SK-N-MC (cell line): ENCODE measurements at regions not wholly inside any gene's neighbourhood (a gene's known extent, or its start where the extent isn't known, plus 50 kb on each side); places are given as distances from the start of the nearest gene placed in this dataset.

ENCODE experiments used
- EZH2 ChIP-seq: fragments of 200-600 bp; sonication (generic); IDR thresholded peaks from one replicate; pipeline ENCODE4 v1.6.1; 2017; ENCODE audit warnings: antibody characterized with exemption
- POLR2AphosphoS5 ChIP-seq: IDR thresholded peaks from 2 replicates; pipeline ENCODE4 v1.6.1; 2012; ENCODE audit warnings: mild to moderate bottlenecking, low read depth, low read length, borderline replicate concordance

DNA sequence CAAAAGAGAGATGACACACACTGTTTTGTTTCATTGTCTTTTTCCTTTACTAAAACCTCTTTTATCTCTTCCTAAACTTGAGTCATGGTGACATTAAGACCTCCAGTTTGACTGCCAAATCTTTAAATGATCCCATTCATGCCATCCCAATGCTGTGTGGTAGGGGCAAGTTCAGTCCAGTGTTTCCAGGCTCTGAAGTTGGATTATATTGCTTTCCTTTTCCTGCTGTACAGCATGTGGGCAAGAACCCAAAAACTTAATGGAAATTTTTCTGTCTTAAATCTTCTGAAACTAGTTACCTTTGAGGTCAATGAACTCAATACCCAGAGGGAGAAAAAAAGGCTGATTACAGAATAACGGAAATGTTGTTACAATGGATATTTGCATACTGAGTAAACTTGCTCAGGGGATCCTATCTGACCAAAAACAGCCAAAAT, 187.1 kb upstream of the FAR2 start:
- TF ChIP-seq EZH2, result no peak
- TF ChIP-seq POLR2AphosphoS5, result no peak
